GF-D8 (cell line): ENCODE measurements at regions not wholly inside any gene's neighbourhood (a gene's known extent, or its start where the extent isn't known, plus 50 kb on each side); places are given as distances from the start of the nearest gene placed in this dataset.
"Not testable (repeated sequence)": the region's sequence is repeated elsewhere in the genome, so short reads cannot be mapped to it uniquely, and the experiment has no call there.

Experiments used
- DNase-seq: peaks from one replicate; lab custom pipeline; 2025; lab: John Stamatoyannopoulos, UW

GRCh38 chrX:65825226-65825625 lies 157.8 kb downstream of the MSN start:
- DNase-seq = not testable (repeated sequence)

- DNase-seq = no peak
Observed at GRCh38 chrX:65821721-65822496, 154.5 kb downstream of the MSN start.

- not testable (repeated sequence) for DNase-seq
Observed at GRCh38 chrX:65819983-65820382, 152.5 kb downstream of the MSN start.

GRCh38 chrX:65813245-65813644 lies 145.8 kb downstream of the MSN start:
- no peak for DNase-seq

- no peak for DNase-seq
Observed at GRCh38 chrX:65811558-65812228, 144.2 kb downstream of the MSN start.
